ELR (cell line): ENCODE measurements at regions not wholly inside any gene's neighbourhood (a gene's known extent, or its start where the extent isn't known, plus 50 kb on each side); places are given as distances from the start of the nearest gene placed in this dataset.
"Not testable (repeated sequence)": the region's sequence is repeated elsewhere in the genome, so short reads cannot be mapped to it uniquely, and the experiment has no call there.

Experiments used
- DNase-seq: peaks from one replicate; pipeline ENCODE4 v3.0.0-alpha.2; 2015; ENCODE audit warnings: low read depth

GRCh38 chr2:37570773-37571586 lies 100.5 kb downstream of the CDC42EP3 start:
- DNase-seq: peak; percentile 95

- DNase-seq: no peak
Observed at GRCh38 chr2:37571587-37572136, 99.8 kb downstream of the CDC42EP3 start.

DNA sequence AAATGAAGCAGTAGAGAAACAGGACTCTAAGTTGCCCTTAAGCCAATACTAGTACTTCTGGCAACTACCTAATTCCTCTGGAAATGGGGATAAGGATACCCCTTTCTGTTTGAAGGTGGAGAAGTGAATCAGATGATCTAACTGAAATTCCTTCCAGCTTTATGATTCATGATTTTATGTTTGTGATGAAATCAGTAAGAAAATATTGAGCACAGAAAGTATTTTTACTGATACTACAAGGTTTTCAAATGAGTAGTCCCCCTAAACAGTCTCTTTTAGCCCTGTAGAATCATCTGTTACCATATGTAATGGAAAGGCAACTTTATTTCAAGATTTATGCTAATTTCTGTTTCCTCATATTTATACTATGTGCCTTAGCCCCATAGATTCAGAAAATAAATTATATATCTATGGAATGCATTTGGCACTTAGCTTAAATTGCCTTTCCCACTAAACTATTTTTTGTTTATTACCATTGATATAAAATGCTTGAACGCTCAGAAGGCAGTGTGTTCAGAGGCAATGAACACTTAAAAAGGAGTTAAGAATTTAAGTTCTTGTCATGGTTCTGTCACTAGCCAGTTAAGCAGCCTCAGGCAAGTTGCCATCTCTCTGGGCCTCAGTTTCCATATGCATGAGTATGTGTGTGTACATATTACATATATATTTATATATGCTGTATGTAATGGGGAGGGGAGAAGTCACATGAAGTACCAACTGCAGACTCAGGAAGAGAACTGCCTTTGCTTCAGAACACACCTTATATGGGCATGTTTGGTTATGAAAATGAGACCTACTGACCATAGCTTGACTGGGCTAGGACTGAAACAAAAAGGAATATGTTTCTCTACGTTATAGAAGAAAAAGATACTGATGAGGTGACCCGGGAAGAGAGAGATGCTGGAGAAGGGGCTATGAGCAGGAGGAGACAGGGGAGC lies 97.7 kb downstream of the CDC42EP3 start:
- DNase-seq: peak; percentile 75

- no peak for DNase-seq
Observed at GRCh38 chr2:37575780-37576179, 95.7 kb downstream of the CDC42EP3 start.

GRCh38 chr2:37576194-37576593 lies 95.2 kb downstream of the CDC42EP3 start:
- DNase-seq: not testable (repeated sequence)

DNA sequence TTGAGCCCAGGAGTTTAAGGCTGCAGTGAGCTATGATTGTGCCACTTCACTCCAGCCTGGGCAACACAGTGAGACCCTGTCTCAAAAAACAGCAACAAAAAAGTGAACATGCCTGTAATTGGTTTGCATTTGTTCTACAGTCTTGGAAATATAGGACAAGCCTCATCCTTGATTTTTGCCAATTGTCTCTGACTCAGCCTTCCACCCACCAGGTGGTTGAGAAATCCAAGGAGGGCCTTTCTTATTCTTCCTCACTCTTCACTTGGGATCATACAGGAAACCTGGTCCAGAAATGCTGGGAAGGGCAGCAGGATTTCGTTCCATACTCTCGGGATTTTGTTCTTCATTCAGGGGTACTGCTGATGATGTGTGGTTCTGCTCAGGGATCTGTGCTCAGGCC lies 94.6 kb downstream of the CDC42EP3 start:
- DNase-seq: no peak

DNA sequence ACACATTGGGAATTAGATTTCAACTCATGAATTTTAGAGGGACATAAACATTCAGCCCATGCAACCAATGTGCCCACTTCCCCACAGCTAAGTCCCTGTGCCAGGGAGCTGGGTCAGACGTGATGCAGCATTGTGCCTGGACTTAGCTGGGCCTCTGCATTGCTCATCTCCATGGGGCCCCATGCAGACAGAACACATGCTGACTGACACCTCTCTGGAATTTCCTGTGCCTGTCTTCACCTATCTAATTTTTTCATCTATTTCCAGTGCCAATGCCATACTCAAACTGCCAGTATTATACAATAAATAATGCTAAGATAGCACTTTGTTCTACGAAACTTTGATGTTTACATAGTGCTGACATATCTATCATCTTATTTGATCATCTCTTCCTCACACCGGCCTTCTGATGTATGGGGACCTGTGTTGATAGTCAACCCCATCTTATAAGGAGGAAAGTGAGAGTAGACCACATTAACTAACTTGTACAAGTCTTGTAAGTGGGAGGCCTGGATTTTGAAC lies 92.2 kb downstream of the CDC42EP3 start:
- no peak for DNase-seq

GRCh38 chr2:37579949-37580348 lies 91.5 kb downstream of the CDC42EP3 start:
- not testable (repeated sequence) for DNase-seq

GRCh38 chr2:37581433-37581832 lies 90.0 kb downstream of the CDC42EP3 start:
- no peak for DNase-seq

DNA sequence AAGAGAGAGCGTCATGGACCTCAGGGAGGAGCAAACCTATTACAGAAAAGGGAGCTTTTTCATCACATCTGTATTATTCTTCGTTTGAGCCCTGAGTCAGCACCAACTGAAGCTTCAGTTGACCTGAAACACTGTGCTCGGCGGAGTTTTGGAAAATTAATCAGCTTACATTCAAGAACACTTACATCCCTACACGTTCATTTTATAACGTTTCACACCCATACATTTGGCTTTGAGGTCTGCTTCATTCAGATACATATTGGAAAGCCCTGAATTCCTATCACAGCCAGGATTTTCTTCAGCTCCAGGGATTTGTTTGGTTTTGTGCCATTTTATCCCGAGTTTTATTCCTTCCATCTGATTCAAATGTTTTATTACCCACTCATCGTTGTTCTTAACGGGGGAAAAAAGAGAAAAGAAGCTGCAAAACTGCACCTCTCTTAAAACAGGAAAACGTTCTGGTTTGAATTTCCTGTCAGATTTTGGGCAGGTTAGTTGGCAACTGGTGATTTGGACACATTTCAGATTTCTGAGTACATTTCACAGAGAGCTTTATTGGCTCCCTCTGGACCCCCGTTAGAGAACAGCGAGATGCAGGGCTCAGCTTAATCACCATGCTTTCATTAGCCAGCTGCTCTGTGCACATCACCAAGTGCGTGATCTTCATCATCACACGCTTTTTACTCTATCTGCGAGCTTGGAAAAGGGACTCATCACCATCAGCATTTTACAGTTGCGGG lies 88.8 kb downstream of the CDC42EP3 start:
- DNase-seq: no peak

- DNase-seq: no peak
Observed at GRCh38 chr2:37583402-37583801, 88.0 kb downstream of the CDC42EP3 start.

GRCh38 chr2:37583867-37584266 lies 87.6 kb downstream of the CDC42EP3 start:
- peak; percentile 80 for DNase-seq

GRCh38 chr2:37585295-37585908 lies 86.0 kb downstream of the CDC42EP3 start:
- no peak for DNase-seq

DNA sequence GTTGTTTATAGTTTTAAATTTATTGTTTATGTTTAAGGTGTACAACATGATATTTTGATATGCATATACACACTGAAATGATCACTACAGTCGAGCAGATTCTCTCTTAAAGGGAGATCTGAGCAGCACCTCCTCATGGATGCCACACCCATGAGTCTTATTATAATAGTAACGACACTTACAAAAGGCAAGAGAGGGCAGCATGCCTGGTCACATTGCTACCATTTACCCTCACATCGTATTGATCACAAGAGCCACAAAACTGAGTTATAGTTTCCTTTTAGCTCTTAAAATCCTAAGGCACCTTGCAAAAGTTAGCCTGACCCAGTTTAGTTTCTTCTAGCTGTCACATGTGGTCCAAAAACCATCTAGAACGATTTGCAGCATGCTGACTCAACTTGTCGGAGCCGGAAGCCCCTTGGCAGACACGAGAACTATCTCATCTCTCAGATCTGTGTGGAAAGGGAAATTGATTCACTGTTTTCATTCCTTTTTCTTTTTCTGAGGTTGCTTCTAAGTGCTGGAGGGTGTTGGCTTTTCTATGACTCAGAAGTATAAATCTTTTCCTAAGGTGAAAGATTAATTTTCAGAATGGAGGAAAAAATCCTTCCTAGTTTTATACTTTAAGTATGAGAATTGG lies 85.3 kb downstream of the CDC42EP3 start:
- DNase-seq: peak; percentile 96

- DNase-seq: peak; percentile 47
Observed at GRCh38 chr2:37586663-37587317, 84.7 kb downstream of the CDC42EP3 start.

- DNase-seq: no peak
Observed at GRCh38 chr2:37587817-37588216, 83.6 kb downstream of the CDC42EP3 start.

- peak; percentile 53 for DNase-seq
Observed at GRCh38 chr2:37588316-37588777, 83.1 kb downstream of the CDC42EP3 start.

DNA sequence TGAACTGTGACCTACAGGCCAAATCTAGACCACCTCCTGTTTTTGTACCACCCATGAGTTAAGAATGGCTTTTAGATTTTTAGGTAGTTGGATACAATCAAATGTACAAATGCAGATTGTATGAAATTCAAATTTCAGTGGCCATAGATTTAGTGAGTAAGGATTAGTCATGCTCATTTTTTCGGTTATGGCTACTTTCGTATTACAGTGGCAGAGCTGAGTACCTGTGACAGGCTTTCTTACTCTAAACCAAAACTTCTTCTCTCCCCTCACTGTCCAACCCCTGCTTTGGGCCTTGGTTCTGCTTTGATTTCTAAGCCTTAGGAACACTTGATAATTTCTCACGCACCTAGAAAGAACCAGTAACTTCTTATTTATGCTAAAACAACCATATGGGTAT lies 82.1 kb downstream of the CDC42EP3 start:
- peak; percentile 76 for DNase-seq

- DNase-seq: peak; percentile 79
Observed at GRCh38 chr2:37590119-37590571, 81.3 kb downstream of the CDC42EP3 start.
